OCI-LY3 (cell line): ENCODE measurements at regions not wholly inside any gene's neighbourhood (a gene's known extent, or its start where the extent isn't known, plus 50 kb on each side); places are given as distances from the start of the nearest gene placed in this dataset.

Source experiments
- H2AFZ ChIP-seq: fragments of 200-600, 300-600 bp; shearing (Covaris generic); 2 replicates; pipeline ENCODE4 v1.6.0; 2014; ENCODE audit warnings: antibody characterized with exemption, low read depth, low read length
- H3K27ac ChIP-seq: fragments of 200-600, 300-600 bp; sonication (generic); 2 replicates; pipeline ENCODE4 v1.5.1; 2014; ENCODE audit warnings: mild to moderate bottlenecking, low read length, moderate library complexity, mixed read lengths
- H3K27me3 ChIP-seq: fragments of 200-600, 300-600 bp; sonication (generic); 2 replicates; pipeline ENCODE4 v1.6.1; 2014; ENCODE audit warnings: low read depth, low read length, mixed read lengths
- H3K36me3 ChIP-seq: fragments of 200-600, 300-600 bp; sonication (generic); replicated peaks from 2 replicates; pipeline ENCODE3; 2014; ENCODE audit warnings: low read depth, low read length, mixed read lengths
- H3K4me1 ChIP-seq: fragments of 300-600, 200-600 bp; sonication (generic); 2 replicates; pipeline ENCODE4 v1.6.1; 2014; ENCODE audit warnings: low read length, mixed read lengths
- H3K4me2 ChIP-seq: fragments of 200-600, 300-600 bp; sonication (generic); 2 replicates; pipeline ENCODE4 v1.6.1; 2014; ENCODE audit warnings: low read length, mixed read lengths
- H3K4me3 ChIP-seq: fragments of 300-600, 200-600 bp; sonication (generic); 2 replicates; pipeline ENCODE4 v1.5.1; 2014; ENCODE audit warnings: antibody characterized with exemption, mild to moderate bottlenecking, low read length, moderate library complexity
- H3K79me2 ChIP-seq: fragments of 300-600, 200-600 bp; shearing (Covaris generic); 2 replicates; pipeline ENCODE4 v1.6.1; 2014; ENCODE audit warnings: mild to moderate bottlenecking, low read length, mixed read lengths
- H3K9ac ChIP-seq: fragments of 300-600, 200-600 bp; shearing (Covaris generic); 2 replicates; pipeline ENCODE4 v1.6.0; 2014; ENCODE audit warnings: mild to moderate bottlenecking, low read length, moderate library complexity
- H3K9me3 ChIP-seq: fragments of 200-600, 300-600 bp; shearing (Covaris generic); 2 replicates; pipeline ENCODE4 v1.6.1; 2014; ENCODE audit warnings: low read length, mixed read lengths; ENCODE audit not compliant: insufficient read depth
- H4K20me1 ChIP-seq: fragments of 200-600, 300-600 bp; sonication (generic); 2 replicates; pipeline ENCODE4 v1.6.1; 2016; ENCODE audit warnings: low read length, mixed read lengths; ENCODE audit not compliant: insufficient read depth
- EZH2phosphoT487 ChIP-seq: fragments of 200-600 bp; shearing (Covaris generic); IDR thresholded peaks from 2 replicates; pipeline ENCODE4 v1.6.1; 2018; ENCODE audit warnings: antibody characterized with exemption, mixed run types, low read depth
- TF ChIP-seq, protein P1 (sequence below): fragments of 200-600, 300-600 bp; sonication (generic); IDR thresholded peaks from 2 replicates; pipeline ENCODE4 v1.5.1; 2014; ENCODE audit warnings: antibody characterized with exemption, low read length, low read depth

DNA sequence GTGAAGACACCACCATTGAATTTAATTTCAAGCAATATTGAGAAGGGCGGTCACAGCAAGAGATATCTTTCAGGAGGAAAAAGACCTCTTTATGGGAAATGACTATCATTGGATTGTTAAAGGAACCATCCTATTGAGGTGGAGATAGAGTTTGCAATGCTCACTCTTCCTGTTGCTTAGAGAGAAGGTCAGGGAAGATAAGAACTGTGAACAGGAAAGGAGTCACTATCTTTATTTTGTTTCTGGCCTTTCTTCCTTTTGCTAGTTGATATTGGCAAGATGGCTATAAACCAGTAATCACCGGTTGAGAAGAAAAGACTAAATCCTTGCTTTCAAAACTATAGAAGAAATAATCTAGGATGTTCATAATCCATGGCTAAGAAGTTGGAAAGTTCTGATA lies 112.1 kb upstream of the TMEM108 start:
- H3K4me1 ChIP-seq: no peaks in the 10 kb centered on the region
- H2AFZ ChIP-seq: no peak overlapping the region
- no peaks in the 10 kb centered on the region for H4K20me1 ChIP-seq
- TF ChIP-seq EZH2phosphoT487: no peak
- TF ChIP-seq, protein P1, sequence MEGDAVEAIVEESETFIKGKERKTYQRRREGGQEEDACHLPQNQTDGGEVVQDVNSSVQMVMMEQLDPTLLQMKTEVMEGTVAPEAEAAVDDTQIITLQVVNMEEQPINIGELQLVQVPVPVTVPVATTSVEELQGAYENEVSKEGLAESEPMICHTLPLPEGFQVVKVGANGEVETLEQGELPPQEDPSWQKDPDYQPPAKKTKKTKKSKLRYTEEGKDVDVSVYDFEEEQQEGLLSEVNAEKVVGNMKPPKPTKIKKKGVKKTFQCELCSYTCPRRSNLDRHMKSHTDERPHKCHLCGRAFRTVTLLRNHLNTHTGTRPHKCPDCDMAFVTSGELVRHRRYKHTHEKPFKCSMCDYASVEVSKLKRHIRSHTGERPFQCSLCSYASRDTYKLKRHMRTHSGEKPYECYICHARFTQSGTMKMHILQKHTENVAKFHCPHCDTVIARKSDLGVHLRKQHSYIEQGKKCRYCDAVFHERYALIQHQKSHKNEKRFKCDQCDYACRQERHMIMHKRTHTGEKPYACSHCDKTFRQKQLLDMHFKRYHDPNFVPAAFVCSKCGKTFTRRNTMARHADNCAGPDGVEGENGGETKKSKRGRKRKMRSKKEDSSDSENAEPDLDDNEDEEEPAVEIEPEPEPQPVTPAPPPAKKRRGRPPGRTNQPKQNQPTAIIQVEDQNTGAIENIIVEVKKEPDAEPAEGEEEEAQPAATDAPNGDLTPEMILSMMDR: no peak
- peaks cover 20% of the 10 kb centered on the region; the same call in 1 of the 2 replicates for H3K27me3 ChIP-seq
- H3K27ac ChIP-seq: no peak overlapping the region
- H3K4me3 ChIP-seq: no peak overlapping the region
- no peaks in the 10 kb centered on the region for H3K79me2 ChIP-seq
- H3K4me2 ChIP-seq: no peak overlapping the region
- no peaks in the 10 kb centered on the region for H3K9me3 ChIP-seq
- no peak overlapping the region for H3K9ac ChIP-seq
- H3K36me3 ChIP-seq: no peaks in the 10 kb centered on the region

DNA sequence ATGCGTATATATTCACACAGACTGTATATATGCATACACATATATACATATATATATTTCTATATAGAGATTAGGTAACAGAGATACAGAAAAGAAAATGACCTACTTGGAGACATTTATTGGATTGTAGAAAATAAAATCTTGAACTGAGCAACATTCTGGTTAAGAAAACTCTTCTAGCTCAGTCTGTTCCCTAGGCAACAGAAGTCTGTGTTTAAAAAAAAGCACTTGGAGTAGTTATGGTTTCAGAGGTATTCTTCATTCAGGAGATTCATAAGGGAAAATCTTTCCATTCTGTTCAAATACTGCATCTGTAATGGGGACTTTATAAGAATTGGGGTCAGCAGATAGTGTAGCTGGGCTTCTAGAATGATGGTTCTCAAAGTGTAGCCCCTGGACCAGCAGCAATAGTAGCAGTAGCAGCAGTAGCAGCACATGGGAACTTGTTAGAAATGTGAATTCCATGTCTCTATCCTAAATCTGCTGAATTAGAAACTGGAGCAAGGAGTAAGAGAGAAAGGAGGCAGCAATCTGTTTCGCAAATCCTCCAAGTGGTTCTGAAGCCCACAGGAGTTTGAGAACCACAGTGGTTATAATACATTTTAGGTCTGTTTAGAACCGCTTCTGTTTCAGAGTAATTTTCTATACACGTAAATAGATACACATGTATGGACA lies 112.8 kb upstream of the TMEM108 start:
- H3K79me2 ChIP-seq: no peaks in the 10 kb centered on the region
- no peaks in the 10 kb centered on the region for H4K20me1 ChIP-seq
- H3K9ac ChIP-seq: no peak overlapping the region
- H3K9me3 ChIP-seq: no peaks in the 10 kb centered on the region
- peaks cover 20% of the 10 kb centered on the region; the same call in 1 of the 2 replicates for H3K27me3 ChIP-seq
- H3K27ac ChIP-seq: no peak overlapping the region
- H3K4me1 ChIP-seq: no peaks in the 10 kb centered on the region
- no peak overlapping the region for H2AFZ ChIP-seq
- H3K4me2 ChIP-seq: no peak overlapping the region
- no peak overlapping the region for H3K4me3 ChIP-seq
- TF ChIP-seq, protein P1: no peak
- TF ChIP-seq EZH2phosphoT487: no peak
- H3K36me3 ChIP-seq: no peaks in the 10 kb centered on the region

DNA sequence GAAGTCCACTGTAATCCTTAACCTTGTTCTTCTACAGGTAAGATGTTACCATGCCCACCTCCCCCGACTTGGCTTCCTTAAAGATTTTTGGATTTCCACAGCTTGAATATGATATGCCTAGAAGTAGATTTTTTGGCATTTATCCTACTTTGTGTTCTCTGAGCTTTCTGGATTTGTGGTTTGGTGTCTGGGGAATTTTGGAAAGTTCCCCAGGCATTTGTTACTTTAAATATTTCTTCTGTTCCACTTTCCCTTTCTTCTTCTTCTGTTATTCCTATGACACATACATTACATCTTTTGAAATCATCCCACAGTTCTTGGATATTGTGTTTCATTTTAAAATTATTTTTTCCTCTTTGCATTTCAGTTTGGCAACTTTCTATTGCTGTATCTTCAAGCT lies 122.1 kb upstream of the TMEM108 start:
- Histone ChIP-seq H3K4me1 (no peaks in the 10 kb centered on the region), H3K4me2 (no peak overlapping the region), H3K27me3 (peaks cover 12% of the 10 kb centered on the region; the same call in 1 of the 2 replicates), H3K4me3 (no peak overlapping the region), H3K79me2 (no peaks in the 10 kb centered on the region), H4K20me1 (no peaks in the 10 kb centered on the region), H3K27ac (no peak overlapping the region), H3K36me3 (no peaks in the 10 kb centered on the region), H3K9ac (no peak overlapping the region), H2AFZ (no peak overlapping the region), H3K9me3 (no peaks in the 10 kb centered on the region)
- TF ChIP-seq EZH2phosphoT487: no peak
- TF ChIP-seq, protein P1: no peak

DNA sequence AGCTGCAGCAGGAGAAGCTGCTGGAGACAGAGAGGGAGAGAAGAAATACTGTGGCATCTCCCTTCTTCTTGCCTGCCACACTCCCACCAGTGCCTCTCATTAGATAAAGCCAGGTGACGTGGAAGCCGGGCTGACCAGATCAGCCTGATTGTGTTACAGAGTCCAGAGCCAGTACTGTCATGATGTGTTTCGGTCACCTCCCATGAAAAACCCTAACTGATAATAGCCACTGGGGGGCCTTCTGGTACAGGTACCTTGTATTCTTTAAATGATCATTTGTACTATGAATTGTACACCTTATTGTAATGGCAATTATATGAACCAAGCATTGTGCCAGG lies 125.8 kb upstream of the TMEM108 start:
- no peak overlapping the region for H3K4me2 ChIP-seq

More for the DNA sequence above, 125.8 kb upstream of the TMEM108 start:
- no peaks in the 10 kb centered on the region for H3K36me3 ChIP-seq
- TF ChIP-seq, protein P1: no peak
- no peak for TF ChIP-seq EZH2phosphoT487
- H3K4me1 ChIP-seq: no peaks in the 10 kb centered on the region
- no peaks in the 10 kb centered on the region for H3K9me3 ChIP-seq
- H2AFZ ChIP-seq: no peak overlapping the region
- H3K27me3 ChIP-seq: peaks cover 11% of the 10 kb centered on the region; the same call in 1 of the 2 replicates
- H3K4me3 ChIP-seq: no peak overlapping the region
- no peaks in the 10 kb centered on the region for H4K20me1 ChIP-seq
- H3K9ac ChIP-seq: no peak overlapping the region
- H3K79me2 ChIP-seq: no peaks in the 10 kb centered on the region
- H3K27ac ChIP-seq: no peak overlapping the region
